NB4 (cell line): ENCODE measurements at regions not wholly inside any gene's neighbourhood (a gene's known extent, or its start where the extent isn't known, plus 50 kb on each side); places are given as distances from the start of the nearest gene placed in this dataset.
A peak's percentile ranks its signal among the peaks of the same experiment; 100 is the strongest.

Source experiments
- DNase-seq: peaks from one replicate; pipeline ENCODE4 v3.0.0; 2010; ENCODE audit warnings: low read depth
- H3K4me3 ChIP-seq: one replicate; pipeline ENCODE4 v1.5.1; 2011; ENCODE audit warnings: mild to moderate bottlenecking, low read depth, low read length, moderate library complexity
- MYC ChIP-seq: IDR thresholded peaks from 2 replicates; pipeline ENCODE4 v1.6.1; 2011; ENCODE audit warnings: low read depth, low read length
- POLR2A ChIP-seq: IDR thresholded peaks from 2 replicates; pipeline ENCODE4 v1.6.1; 2011; ENCODE audit warnings: mild to moderate bottlenecking; ENCODE audit not compliant: insufficient read length; ENCODE audit errors: extremely low read depth
- TF ChIP-seq, protein P1 (sequence below): IDR thresholded peaks from one replicate; pipeline ENCODE4 v1.5.1; 2012; ENCODE audit warnings: low read depth, low read length
- TF ChIP-seq, protein P2 (sequence below): IDR thresholded peaks from 2 replicates; pipeline ENCODE4 v1.6.1; 2011; ENCODE audit warnings: low read depth, low read length

GRCh38 chr6:40723967-40724366, 136.8 kb upstream of the LRFN2 start:
- no peak overlapping the region for H3K4me3 ChIP-seq
- TF ChIP-seq MYC = no peak
- TF ChIP-seq, protein P1, sequence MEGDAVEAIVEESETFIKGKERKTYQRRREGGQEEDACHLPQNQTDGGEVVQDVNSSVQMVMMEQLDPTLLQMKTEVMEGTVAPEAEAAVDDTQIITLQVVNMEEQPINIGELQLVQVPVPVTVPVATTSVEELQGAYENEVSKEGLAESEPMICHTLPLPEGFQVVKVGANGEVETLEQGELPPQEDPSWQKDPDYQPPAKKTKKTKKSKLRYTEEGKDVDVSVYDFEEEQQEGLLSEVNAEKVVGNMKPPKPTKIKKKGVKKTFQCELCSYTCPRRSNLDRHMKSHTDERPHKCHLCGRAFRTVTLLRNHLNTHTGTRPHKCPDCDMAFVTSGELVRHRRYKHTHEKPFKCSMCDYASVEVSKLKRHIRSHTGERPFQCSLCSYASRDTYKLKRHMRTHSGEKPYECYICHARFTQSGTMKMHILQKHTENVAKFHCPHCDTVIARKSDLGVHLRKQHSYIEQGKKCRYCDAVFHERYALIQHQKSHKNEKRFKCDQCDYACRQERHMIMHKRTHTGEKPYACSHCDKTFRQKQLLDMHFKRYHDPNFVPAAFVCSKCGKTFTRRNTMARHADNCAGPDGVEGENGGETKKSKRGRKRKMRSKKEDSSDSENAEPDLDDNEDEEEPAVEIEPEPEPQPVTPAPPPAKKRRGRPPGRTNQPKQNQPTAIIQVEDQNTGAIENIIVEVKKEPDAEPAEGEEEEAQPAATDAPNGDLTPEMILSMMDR = no peak
- no peak for TF ChIP-seq POLR2A
- TF ChIP-seq, protein P2, sequence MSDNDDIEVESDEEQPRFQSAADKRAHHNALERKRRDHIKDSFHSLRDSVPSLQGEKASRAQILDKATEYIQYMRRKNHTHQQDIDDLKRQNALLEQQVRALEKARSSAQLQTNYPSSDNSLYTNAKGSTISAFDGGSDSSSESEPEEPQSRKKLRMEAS = no peak
- DNase-seq = no peak

DNA sequence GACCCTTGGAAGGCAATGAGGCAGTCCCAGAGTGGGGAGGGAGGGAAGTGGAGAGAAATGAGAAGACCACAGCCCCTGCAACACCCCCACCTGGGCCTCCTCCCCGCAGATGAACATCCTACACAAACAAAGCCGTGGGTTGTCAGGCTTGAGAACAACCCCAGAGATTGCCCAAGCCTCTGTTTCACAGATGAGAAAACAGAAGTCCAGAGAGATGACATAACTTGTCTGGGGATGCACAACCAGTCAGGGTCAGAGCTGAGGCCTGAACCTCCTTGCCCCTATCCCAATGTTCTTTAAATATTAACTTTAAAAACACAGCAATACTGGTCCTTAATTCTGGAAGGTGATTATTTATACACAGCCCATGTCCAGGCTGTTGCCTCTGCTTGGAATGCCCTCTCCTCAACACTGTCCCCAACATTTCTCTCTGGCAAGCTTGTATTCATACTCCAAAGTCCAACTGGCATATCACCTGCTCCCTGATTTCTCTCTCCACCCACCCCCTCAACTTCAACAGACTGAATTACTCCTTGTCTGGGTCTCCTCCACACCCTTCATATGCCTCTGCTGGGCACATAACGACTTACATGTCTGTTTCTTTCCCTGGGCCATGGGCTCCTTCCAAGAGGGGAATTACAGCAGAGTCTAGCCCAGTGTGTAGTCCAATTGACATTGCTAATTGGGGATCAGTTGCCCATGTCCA, 135.5 kb upstream of the LRFN2 start:
- DNase-seq = peak; percentile 43
- TF ChIP-seq, protein P2 = no peak
- TF ChIP-seq POLR2A (no peak), MYC (no peak)
- TF ChIP-seq, protein P1 = no peak
- no peak overlapping the region for H3K4me3 ChIP-seq

DNA sequence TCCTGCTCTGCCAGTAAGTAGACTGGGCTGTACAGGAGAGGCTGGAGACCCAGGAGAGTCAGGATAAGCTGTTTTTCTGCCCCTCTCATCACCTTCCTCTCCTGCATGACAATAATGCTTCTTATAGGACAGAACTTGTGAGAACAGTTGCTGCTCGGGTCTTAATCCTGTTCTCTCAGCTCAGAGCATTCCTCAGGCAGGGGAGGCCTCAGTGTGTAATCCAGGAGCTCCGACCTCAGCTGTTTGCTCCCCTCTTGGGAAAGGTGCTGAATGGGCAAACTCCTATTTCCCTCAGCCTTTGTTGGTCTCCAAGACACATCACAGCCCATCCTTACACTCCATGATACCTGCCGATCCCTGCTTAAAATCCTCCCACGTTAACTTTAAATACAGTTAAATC, 134.9 kb upstream of the LRFN2 start:
- TF ChIP-seq MYC (no peak), POLR2A (no peak)
- TF ChIP-seq, protein P1 = no peak
- TF ChIP-seq, protein P2 = no peak
- no peak for DNase-seq
- H3K4me3 ChIP-seq = no peak overlapping the region

DNA sequence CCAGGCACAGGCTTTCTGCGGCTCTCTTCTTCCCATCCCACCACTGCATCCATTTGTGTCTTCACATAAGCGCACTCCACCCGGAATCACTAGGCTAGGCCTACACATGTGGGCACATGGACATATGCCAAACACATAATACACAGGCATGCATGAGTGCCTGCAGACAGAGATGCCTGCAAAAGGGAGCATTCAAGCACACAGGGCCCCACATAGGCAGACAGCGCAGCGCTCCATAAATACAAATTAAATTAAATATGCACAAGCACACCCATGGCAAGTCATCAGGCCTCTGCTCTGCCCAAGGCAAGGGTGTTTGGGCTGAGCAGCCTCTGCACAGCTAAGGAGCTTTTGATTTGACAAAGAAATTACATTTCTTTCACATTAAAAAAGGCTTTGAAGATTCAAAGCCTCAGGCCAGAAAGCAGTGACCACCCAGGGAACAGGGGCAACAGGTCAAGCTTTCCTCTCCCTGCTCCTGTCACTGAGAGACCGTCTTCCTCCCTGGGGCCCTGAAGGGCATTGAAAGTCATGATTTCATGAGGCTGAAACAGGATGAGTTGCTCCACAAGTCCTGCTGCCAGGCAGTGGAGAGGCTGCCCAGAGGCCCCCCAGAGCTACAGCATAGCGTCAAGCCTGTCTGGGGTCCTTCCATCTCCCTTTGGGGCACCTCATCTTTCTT, 134.2 kb upstream of the LRFN2 start:
- DNase-seq = no peak
- H3K4me3 ChIP-seq = no peak overlapping the region
- TF ChIP-seq MYC (no peak), POLR2A (no peak)
- TF ChIP-seq, protein P1 = no peak
- TF ChIP-seq, protein P2 = no peak

GRCh38 chr6:40720375-40720748, 133.2 kb upstream of the LRFN2 start:
- DNase-seq = no peak
- TF ChIP-seq POLR2A = no peak
- TF ChIP-seq, protein P2 = no peak
- TF ChIP-seq, protein P1 = no peak
- no peak for TF ChIP-seq MYC
- H3K4me3 ChIP-seq = no peak overlapping the region
